ENCODE measurements at regions not wholly inside any gene's neighbourhood (a gene's known extent, or its start where the extent isn't known, plus 50 kb on each side); places are given as distances from the start of the nearest gene placed in this dataset.

GRCh38 chr17:6330936-6331335 is 104.0 kb downstream of the AIPL1 start:
- TF ChIP-seq EP300 (IDR thresholded peaks at IDR 0.05; ENCODE audit: borderline replicate concordance) (no peak), TAF1 (IDR thresholded peaks at IDR 0.05; ENCODE audit: low read depth) (no peak), USF1 (IDR thresholded peaks at IDR 0.05) (no peak), TCF12 (IDR thresholded peaks at IDR 0.05; ENCODE audit: low read depth) (no peak), CEBPB (IDR thresholded peaks at IDR 0.05) (no peak), YY1 (IDR thresholded peaks at IDR 0.05; ENCODE audit: low read depth) (no peak), MAX (IDR thresholded peaks at IDR 0.05) (no peak), CREB1 (IDR thresholded peaks at IDR 0.05; ENCODE audit: low read depth) (no peak), TEAD4 (IDR thresholded peaks at IDR 0.05) (no peak), NFIC (IDR thresholded peaks at IDR 0.05) (no peak), FOXM1 (IDR thresholded peaks at IDR 0.05; ENCODE audit: borderline replicate concordance, low read depth) (no peak)
- TF ChIP-seq, protein P1, sequence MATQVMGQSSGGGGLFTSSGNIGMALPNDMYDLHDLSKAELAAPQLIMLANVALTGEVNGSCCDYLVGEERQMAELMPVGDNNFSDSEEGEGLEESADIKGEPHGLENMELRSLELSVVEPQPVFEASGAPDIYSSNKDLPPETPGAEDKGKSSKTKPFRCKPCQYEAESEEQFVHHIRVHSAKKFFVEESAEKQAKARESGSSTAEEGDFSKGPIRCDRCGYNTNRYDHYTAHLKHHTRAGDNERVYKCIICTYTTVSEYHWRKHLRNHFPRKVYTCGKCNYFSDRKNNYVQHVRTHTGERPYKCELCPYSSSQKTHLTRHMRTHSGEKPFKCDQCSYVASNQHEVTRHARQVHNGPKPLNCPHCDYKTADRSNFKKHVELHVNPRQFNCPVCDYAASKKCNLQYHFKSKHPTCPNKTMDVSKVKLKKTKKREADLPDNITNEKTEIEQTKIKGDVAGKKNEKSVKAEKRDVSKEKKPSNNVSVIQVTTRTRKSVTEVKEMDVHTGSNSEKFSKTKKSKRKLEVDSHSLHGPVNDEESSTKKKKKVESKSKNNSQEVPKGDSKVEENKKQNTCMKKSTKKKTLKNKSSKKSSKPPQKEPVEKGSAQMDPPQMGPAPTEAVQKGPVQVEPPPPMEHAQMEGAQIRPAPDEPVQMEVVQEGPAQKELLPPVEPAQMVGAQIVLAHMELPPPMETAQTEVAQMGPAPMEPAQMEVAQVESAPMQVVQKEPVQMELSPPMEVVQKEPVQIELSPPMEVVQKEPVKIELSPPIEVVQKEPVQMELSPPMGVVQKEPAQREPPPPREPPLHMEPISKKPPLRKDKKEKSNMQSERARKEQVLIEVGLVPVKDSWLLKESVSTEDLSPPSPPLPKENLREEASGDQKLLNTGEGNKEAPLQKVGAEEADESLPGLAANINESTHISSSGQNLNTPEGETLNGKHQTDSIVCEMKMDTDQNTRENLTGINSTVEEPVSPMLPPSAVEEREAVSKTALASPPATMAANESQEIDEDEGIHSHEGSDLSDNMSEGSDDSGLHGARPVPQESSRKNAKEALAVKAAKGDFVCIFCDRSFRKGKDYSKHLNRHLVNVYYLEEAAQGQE (IDR thresholded peaks at IDR 0.05; ENCODE audit: low read depth), result no peak

DNA sequence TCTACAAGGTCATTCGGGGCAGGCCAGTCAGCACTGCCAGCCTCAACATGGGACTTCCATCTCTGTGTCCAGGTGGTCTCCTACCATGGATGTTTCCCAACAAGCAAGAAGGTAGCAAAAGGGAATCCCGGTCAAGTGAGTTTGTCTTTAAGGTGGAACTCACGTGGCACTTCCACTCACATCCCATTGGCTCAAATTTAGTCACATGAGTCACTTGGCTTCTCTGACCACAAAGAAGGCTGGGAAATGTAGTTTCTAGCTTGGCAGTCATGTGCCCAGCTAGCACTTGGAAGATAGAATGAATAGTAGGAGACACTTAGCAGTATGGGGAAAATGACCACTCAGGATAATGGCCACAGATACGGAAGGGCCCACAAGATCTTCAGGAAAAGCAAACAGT is 106.6 kb downstream of the AIPL1 start:
- no peak for TF ChIP-seq FOXM1 (IDR thresholded peaks at IDR 0.05; ENCODE audit: borderline replicate concordance, low read depth)
- TF ChIP-seq USF1 (IDR thresholded peaks at IDR 0.05), result peak; percentile 87
- no peak for TF ChIP-seq CEBPB (IDR thresholded peaks at IDR 0.05)
- TF ChIP-seq NFIC (IDR thresholded peaks at IDR 0.05), result no peak

- no peak for TF ChIP-seq YY1 (IDR thresholded peaks at IDR 0.05; ENCODE audit: low read depth)
- no peak for TF ChIP-seq TCF12 (IDR thresholded peaks at IDR 0.05; ENCODE audit: low read depth)
- TF ChIP-seq RAD21 (IDR thresholded peaks at IDR 0.05; ENCODE audit: low read depth), result no peak
- TF ChIP-seq EP300 (IDR thresholded peaks at IDR 0.05; ENCODE audit: borderline replicate concordance), result no peak
- TF ChIP-seq CEBPB (IDR thresholded peaks at IDR 0.05), result no peak
- TF ChIP-seq MAX (IDR thresholded peaks at IDR 0.05), result no peak
- TF ChIP-seq, protein P1 (IDR thresholded peaks at IDR 0.05; ENCODE audit: low read depth), result no peak
- TF ChIP-seq ZBTB7A (IDR thresholded peaks at IDR 0.05; ENCODE audit: low read depth), result no peak
- no peak for TF ChIP-seq TEAD4 (IDR thresholded peaks at IDR 0.05)
- TF ChIP-seq TAF1 (IDR thresholded peaks at IDR 0.05; ENCODE audit: low read depth), result no peak
- TF ChIP-seq NFIC (IDR thresholded peaks at IDR 0.05), result no peak
- no peak for TF ChIP-seq CREB1 (IDR thresholded peaks at IDR 0.05; ENCODE audit: low read depth)
- no peak for TF ChIP-seq FOXM1 (IDR thresholded peaks at IDR 0.05; ENCODE audit: borderline replicate concordance, low read depth)
These were observed 107.9 kb downstream of the AIPL1 start for GRCh38 chr17:6327007-6327406.

DNA sequence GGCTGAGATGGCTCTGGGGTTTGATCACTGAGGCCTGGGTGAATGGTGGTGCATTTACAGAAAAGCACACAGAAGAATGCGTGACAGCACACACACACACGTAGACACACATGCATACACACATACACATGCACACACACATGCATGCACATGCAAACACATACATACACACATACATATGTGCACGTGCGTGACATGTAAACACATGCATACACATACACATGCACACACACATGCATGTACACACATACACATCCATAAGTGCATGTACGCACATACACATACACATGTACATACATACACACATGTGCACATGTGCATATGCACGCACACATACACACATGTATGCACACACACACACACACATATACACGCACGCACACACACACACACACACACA is 108.4 kb downstream of the AIPL1 start:
- TF ChIP-seq EP300 (IDR thresholded peaks at IDR 0.05; ENCODE audit: borderline replicate concordance), result no peak
- no peak for TF ChIP-seq MAX (IDR thresholded peaks at IDR 0.05)
- no peak for TF ChIP-seq EGR1 (IDR thresholded peaks at IDR 0.05)
- TF ChIP-seq USF1 (IDR thresholded peaks at IDR 0.05), result no peak
- no peak for TF ChIP-seq ZBTB7A (IDR thresholded peaks at IDR 0.05; ENCODE audit: low read depth)
- no peak for TF ChIP-seq NFIC (IDR thresholded peaks at IDR 0.05)
- TF ChIP-seq RAD21 (IDR thresholded peaks at IDR 0.05; ENCODE audit: low read depth), result no peak

GRCh38 chr17:6325741-6326140 is 109.2 kb downstream of the AIPL1 start:
- TF ChIP-seq TEAD4 (IDR thresholded peaks at IDR 0.05), result no peak
- TF ChIP-seq, protein P1 (IDR thresholded peaks at IDR 0.05; ENCODE audit: low read depth), result no peak
- TF ChIP-seq RAD21 (IDR thresholded peaks at IDR 0.05; ENCODE audit: low read depth), result no peak
- TF ChIP-seq TAF1 (IDR thresholded peaks at IDR 0.05; ENCODE audit: low read depth), result no peak
- TF ChIP-seq FOXM1 (IDR thresholded peaks at IDR 0.05; ENCODE audit: borderline replicate concordance, low read depth), result no peak
- TF ChIP-seq YY1 (IDR thresholded peaks at IDR 0.05; ENCODE audit: low read depth), result no peak
- no peak for TF ChIP-seq TCF12 (IDR thresholded peaks at IDR 0.05; ENCODE audit: low read depth)
- no peak for TF ChIP-seq ZBTB7A (IDR thresholded peaks at IDR 0.05; ENCODE audit: low read depth)
- no peak for TF ChIP-seq EGR1 (IDR thresholded peaks at IDR 0.05)
- TF ChIP-seq CEBPB (IDR thresholded peaks at IDR 0.05), result no peak
- TF ChIP-seq USF1 (IDR thresholded peaks at IDR 0.05), result no peak
- TF ChIP-seq CREB1 (IDR thresholded peaks at IDR 0.05; ENCODE audit: low read depth), result no peak
- TF ChIP-seq EP300 (IDR thresholded peaks at IDR 0.05; ENCODE audit: borderline replicate concordance), result no peak
